Glutamatergic neuron (in vitro differentiated cells): ENCODE measurements at regions not wholly inside any gene's neighbourhood (a gene's known extent, or its start where the extent isn't known, plus 50 kb on each side); places are given as distances from the start of the nearest gene placed in this dataset.

Source experiments
- DNase-seq: peaks from one replicate; pipeline ENCODE4 v3.0.0; 2022
- H3K27ac Mint-ChIP-seq: one replicate; pipeline ENCODE4 v1.8.0; 2020; ENCODE audit warnings: mild to moderate bottlenecking, mixed read lengths, inconsistent platforms; ENCODE audit not compliant: unreplicated experiment
- H3K27me3 Mint-ChIP-seq: one replicate; pipeline ENCODE4 v1.8.0; 2020; ENCODE audit warnings: mild to moderate bottlenecking, moderate library complexity, mixed read lengths, inconsistent platforms; ENCODE audit not compliant: unreplicated experiment
- H3K36me3 Mint-ChIP-seq: one replicate; pipeline ENCODE4 v1.8.0; 2020; ENCODE audit warnings: mild to moderate bottlenecking, mixed read lengths, inconsistent platforms; ENCODE audit not compliant: unreplicated experiment
- H3K4me1 Mint-ChIP-seq: one replicate; pipeline ENCODE4 v1.8.0; 2020; ENCODE audit warnings: mild to moderate bottlenecking, low read depth, mixed read lengths, inconsistent platforms; ENCODE audit not compliant: unreplicated experiment
- H3K4me3 Mint-ChIP-seq: one replicate; pipeline ENCODE4 v1.8.0; 2020; ENCODE audit warnings: mild to moderate bottlenecking, mixed read lengths, inconsistent platforms; ENCODE audit not compliant: unreplicated experiment
- H3K9me3 Mint-ChIP-seq: one replicate; pipeline ENCODE4 v1.8.0; 2020; ENCODE audit warnings: mild to moderate bottlenecking, moderate library complexity, mixed read lengths, inconsistent platforms; ENCODE audit not compliant: unreplicated experiment
- CTCF ChIP-seq: fragments of 200-600 bp; sonication (generic); IDR thresholded peaks from one replicate; pipeline ENCODE4 v1.5.0; 2021; ENCODE audit not compliant: partially characterized antibody, unreplicated experiment

- TF ChIP-seq CTCF, result no peak
- peak overlapping the region; percentile 86 for H3K27ac Mint-ChIP-seq
- peaks cover 6% of the 10 kb centered on the region for H3K9me3 Mint-ChIP-seq
- peak; percentile 29 for DNase-seq
- no peaks in the 10 kb centered on the region for H3K36me3 Mint-ChIP-seq
- no peaks in the 10 kb centered on the region for H3K27me3 Mint-ChIP-seq
- H3K4me1 Mint-ChIP-seq, result peaks cover 10% of the 10 kb centered on the region
- H3K4me3 Mint-ChIP-seq, result peak overlapping the region; percentile 77
Observed at GRCh38 chr1:203401199-203401877, 50.4 kb upstream of the FMOD start.

- TF ChIP-seq CTCF, result no peak
- no peak for DNase-seq
- Mint-ChIP-seq H3K9me3 (peaks cover 6% of the 10 kb centered on the region), H3K4me3 (no peak overlapping the region), H3K4me1 (peaks cover 10% of the 10 kb centered on the region), H3K27me3 (no peaks in the 10 kb centered on the region), H3K36me3 (no peaks in the 10 kb centered on the region), H3K27ac (no peak overlapping the region)
Observed at GRCh38 chr1:203402152-203402551, 51.2 kb upstream of the FMOD start.

- Mint-ChIP-seq H3K4me3 (no peak overlapping the region), H3K27me3 (no peaks in the 10 kb centered on the region), H3K9me3 (peaks cover 8% of the 10 kb centered on the region), H3K27ac (no peak overlapping the region), H3K4me1 (peaks cover 10% of the 10 kb centered on the region), H3K36me3 (no peaks in the 10 kb centered on the region)
- no peak for TF ChIP-seq CTCF
- DNase-seq, result no peak
Observed at GRCh38 chr1:203402629-203403337, 51.9 kb upstream of the FMOD start.

GRCh38 chr1:203403586-203403985, 52.7 kb upstream of the FMOD start:
- DNase-seq, result no peak
- Mint-ChIP-seq H3K4me1 (peaks cover 10% of the 10 kb centered on the region), H3K27ac (no peak overlapping the region), H3K4me3 (no peak overlapping the region), H3K36me3 (no peaks in the 10 kb centered on the region), H3K27me3 (peaks cover 2% of the 10 kb centered on the region), H3K9me3 (peaks cover 8% of the 10 kb centered on the region)
- TF ChIP-seq CTCF, result no peak

- peaks cover 10% of the 10 kb centered on the region for H3K4me1 Mint-ChIP-seq
- DNase-seq, result no peak
- no peak for TF ChIP-seq CTCF
- no peak overlapping the region for H3K27ac Mint-ChIP-seq
- H3K4me3 Mint-ChIP-seq, result no peak overlapping the region
- peaks cover 8% of the 10 kb centered on the region for H3K9me3 Mint-ChIP-seq
- peaks cover 2% of the 10 kb centered on the region for H3K27me3 Mint-ChIP-seq
- no peaks in the 10 kb centered on the region for H3K36me3 Mint-ChIP-seq
Observed at GRCh38 chr1:203404546-203404945, 53.6 kb upstream of the FMOD start.
